Peyer's patch (tissue), 4 donors: ENCODE measurements at regions not wholly inside any gene's neighbourhood (a gene's known extent, or its start where the extent isn't known, plus 50 kb on each side); places are given as distances from the start of the nearest gene placed in this dataset.

Experiments used
- DNase-seq, 3 donors: peaks; one replicate each; pipeline ENCODE4 v3.0.0-alpha.2; 2017 to 2019
- H3K27ac ChIP-seq, 4 donors: fragments of 200-600 bp; sonication (generic); one replicate each; pipeline ENCODE4 v1.5.1; 2016 to 2019
- H3K27me3 ChIP-seq, 2 donors: fragments of 200-600 bp; sonication (generic); one replicate each; pipeline ENCODE4 v1.5.1; 2019
- H3K36me3 ChIP-seq, 3 donors: fragments of 200-600 bp; sonication (generic); one replicate each; pipeline ENCODE4 v1.5.1; 2016 to 2019
- H3K4me1 ChIP-seq, 4 donors: fragments of 200-600 bp; sonication (generic); one replicate each; pipeline ENCODE4 v1.5.1; 2016 to 2019
- H3K4me3 ChIP-seq, 4 donors: fragments of 200-600 bp; sonication (generic); 1 replicate in 3 of 4; 2 replicates in 1 of 4; pipeline ENCODE4 v1.5.1; 2016 to 2019; ENCODE audit warnings: mild to moderate bottlenecking in 1 of 4
- H3K9me3 ChIP-seq, 4 donors: fragments of 200-600 bp; sonication (generic); one replicate each; pipeline ENCODE4 v1.5.1; 2016 to 2019; ENCODE audit warnings: mild to moderate bottlenecking in 1 of 4
- CTCF ChIP-seq, 6 experiments: fragments of 450-650 bp in 4 of 6; fragments of 200-600 bp in 2 of 6; sonication (generic) in 1 of 6; IDR thresholded peaks; one replicate each; pipeline ENCODE4 v1.5.1; 2017 to 2019; ENCODE audit warnings: antibody characterized with exemption in 6 of 6, mild to moderate bottlenecking in 3 of 6, moderate library complexity in 1 of 6
- POLR2A ChIP-seq, 2 donors: fragments of 450-650 bp; IDR thresholded peaks; one replicate each; pipeline ENCODE4 v1.5.1; 2017; ENCODE audit warnings: antibody characterized with exemption in 2 of 2, mild to moderate bottlenecking in 2 of 2, moderate library complexity in 2 of 2

DNA sequence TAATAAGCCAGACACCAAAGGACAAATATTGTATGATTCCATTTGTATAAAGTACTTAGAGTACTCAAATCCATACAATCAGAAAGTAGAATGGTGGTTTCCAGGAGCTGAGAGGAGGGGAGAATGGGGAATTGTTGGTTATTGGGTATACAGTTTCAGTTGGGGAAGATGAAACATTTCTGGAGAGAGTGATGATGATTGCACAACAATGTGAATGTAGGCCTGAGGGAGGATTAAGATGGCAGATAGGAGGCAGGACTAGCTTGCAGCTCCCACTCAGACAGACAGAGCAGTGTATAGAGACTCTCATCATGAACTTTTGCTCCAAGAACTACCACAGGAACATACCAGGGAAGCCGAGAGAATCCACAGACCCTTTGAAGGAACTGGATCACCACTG lies 75.7 kb upstream of the PAK3 start:
- no peaks in the 10 kb centered on the region for H3K36me3 ChIP-seq
- no peaks in the 10 kb centered on the region for H3K27me3 ChIP-seq
- H3K9me3 ChIP-seq, result no peaks in the 10 kb centered on the region
- no peak overlapping the region for H3K27ac ChIP-seq
- no peak overlapping the region for H3K4me3 ChIP-seq
- TF ChIP-seq POLR2A (IDR thresholded peaks at IDR 0.05), result no peak
- no peak for DNase-seq
- no peaks in the 10 kb centered on the region for H3K4me1 ChIP-seq

DNA sequence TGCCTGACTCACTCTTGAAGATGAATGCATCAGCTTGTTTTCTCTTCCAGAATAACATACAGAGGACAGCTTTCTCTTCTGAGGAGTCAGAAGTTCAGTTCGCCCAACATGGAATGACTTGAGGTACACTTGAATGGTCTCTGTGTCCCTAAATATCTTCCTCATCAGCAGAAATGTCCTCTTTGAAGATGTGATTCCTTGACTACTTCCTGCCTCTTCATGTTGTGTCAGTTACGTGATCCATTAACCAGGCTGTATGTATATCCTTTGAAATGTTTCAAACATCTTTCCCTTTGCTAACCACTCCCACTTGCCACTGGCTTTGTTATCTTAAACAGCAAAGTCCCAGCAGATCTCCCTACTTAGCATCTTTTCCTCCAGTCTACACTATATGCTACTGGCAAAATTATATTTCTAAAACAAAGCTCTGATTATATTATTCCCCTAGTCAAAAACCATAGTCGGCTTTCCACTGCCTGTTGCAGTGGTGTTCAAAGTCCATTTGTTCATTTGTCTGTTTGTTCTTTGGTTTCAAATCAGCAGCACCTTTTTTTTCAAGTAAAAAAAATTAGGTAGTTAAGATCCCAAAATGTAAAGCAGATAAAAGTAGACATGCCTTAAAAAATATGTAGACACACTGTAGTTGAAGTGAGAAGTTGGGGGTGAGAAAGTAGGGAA lies 82.1 kb upstream of the PAK3 start:
- Histone ChIP-seq H3K4me1 (no peaks in the 10 kb centered on the region), H3K36me3 (no peaks in the 10 kb centered on the region), H3K27me3 (no peaks in the 10 kb centered on the region), H3K9me3 (no peaks in the 10 kb centered on the region), H3K27ac (no peak overlapping the region), H3K4me3 (no peak overlapping the region)
- TF ChIP-seq POLR2A (IDR thresholded peaks at IDR 0.05) (no peak), CTCF (IDR thresholded peaks at IDR 0.05) (no peak)
- no peak for DNase-seq

DNA sequence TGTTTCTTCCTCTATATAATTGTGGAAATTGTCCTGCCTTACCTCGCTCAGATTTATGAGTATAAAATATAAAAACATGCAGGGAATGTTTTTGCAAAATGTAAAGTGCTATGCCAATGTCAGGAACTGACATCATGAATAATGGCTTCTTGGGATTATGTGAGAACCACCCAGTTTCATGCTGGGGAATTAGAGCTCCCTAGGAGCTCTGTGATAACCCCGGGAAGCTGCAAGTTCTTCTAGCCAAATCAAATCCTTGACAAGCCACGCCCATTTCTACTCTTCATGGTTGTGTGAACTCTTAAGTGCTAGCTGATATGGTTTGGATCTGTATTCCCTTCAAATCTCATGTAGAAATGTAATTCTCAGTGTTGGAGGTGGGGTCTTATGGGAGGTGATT lies 85.9 kb upstream of the PAK3 start:
- no peak overlapping the region for H3K4me3 ChIP-seq
- no peaks in the 10 kb centered on the region for H3K4me1 ChIP-seq
- H3K36me3 ChIP-seq, result no peaks in the 10 kb centered on the region
- H3K27ac ChIP-seq, result no peak overlapping the region
- TF ChIP-seq POLR2A (IDR thresholded peaks at IDR 0.05), result no peak
- TF ChIP-seq CTCF (IDR thresholded peaks at IDR 0.05), result no peak
- H3K9me3 ChIP-seq, result no peaks in the 10 kb centered on the region
- no peak for DNase-seq
- H3K27me3 ChIP-seq, result no peaks in the 10 kb centered on the region

DNA sequence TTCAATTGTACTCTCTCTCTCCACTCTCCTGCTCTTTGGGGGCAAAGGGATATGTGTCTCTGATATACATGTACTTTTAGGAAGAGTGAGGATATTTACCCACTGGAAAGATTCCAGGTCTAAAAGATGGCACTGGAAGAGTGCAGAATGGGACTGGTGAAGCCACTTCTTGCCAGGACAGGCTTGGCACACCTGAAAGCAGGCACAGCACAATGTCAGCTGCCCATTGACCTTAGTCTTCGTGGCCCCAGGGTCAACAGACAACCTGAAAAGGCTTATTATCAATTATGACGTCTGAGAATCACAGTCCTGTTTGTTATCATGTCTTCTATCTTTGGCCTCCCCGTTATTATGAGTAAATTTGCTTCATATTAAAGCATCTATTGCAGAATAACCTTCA lies 86.7 kb upstream of the PAK3 start:
- Histone ChIP-seq H3K4me1 (no peaks in the 10 kb centered on the region), H3K27ac (no peak overlapping the region), H3K9me3 (no peaks in the 10 kb centered on the region), H3K36me3 (no peaks in the 10 kb centered on the region), H3K4me3 (no peak overlapping the region), H3K27me3 (no peaks in the 10 kb centered on the region)
- no peak for DNase-seq
- TF ChIP-seq CTCF (IDR thresholded peaks at IDR 0.05) (no peak), POLR2A (IDR thresholded peaks at IDR 0.05) (no peak)

- TF ChIP-seq CTCF (IDR thresholded peaks at IDR 0.05) (no peak), POLR2A (IDR thresholded peaks at IDR 0.05) (no peak)
- Histone ChIP-seq H3K27ac (no peak overlapping the region), H3K4me3 (no peak overlapping the region), H3K36me3 (no peaks in the 10 kb centered on the region), H3K4me1 (no peaks in the 10 kb centered on the region), H3K27me3 (no peaks in the 10 kb centered on the region), H3K9me3 (no peaks in the 10 kb centered on the region)
- DNase-seq, result no peak
These were observed 87.9 kb upstream of the PAK3 start for GRCh38 chrX:111008126-111008525.

- Histone ChIP-seq H3K36me3 (no peaks in the 10 kb centered on the region), H3K27me3 (no peaks in the 10 kb centered on the region), H3K27ac (no peak overlapping the region), H3K4me3 (no peak overlapping the region), H3K9me3 (no peaks in the 10 kb centered on the region), H3K4me1 (no peaks in the 10 kb centered on the region)
- no peak for DNase-seq
- TF ChIP-seq POLR2A (IDR thresholded peaks at IDR 0.05), result no peak
- TF ChIP-seq CTCF (IDR thresholded peaks at IDR 0.05), result no peak
These were observed 88.8 kb upstream of the PAK3 start for GRCh38 chrX:111007238-111007637.
